ENCODE measurements at regions not wholly inside any gene's neighbourhood (a gene's known extent, or its start where the extent isn't known, plus 50 kb on each side); places are given as distances from the start of the nearest gene placed in this dataset.
"Not testable (repeated sequence)": the region's sequence is repeated elsewhere in the genome, so short reads cannot be mapped to it uniquely, and the experiment has no call there.

- TF ChIP-seq CTCF (conservative IDR thresholded peaks at IDR 0.05; ENCODE audit: low read length) = no peak
- H3K4me3 ChIP-seq (ENCODE audit: low read length) = no peak overlapping the region
- no peak for DNase-seq (ENCODE audit: low read depth)
These were observed 102.0 kb upstream of the HEY2 start for GRCh38 chr6:125647391-125647790.

DNA sequence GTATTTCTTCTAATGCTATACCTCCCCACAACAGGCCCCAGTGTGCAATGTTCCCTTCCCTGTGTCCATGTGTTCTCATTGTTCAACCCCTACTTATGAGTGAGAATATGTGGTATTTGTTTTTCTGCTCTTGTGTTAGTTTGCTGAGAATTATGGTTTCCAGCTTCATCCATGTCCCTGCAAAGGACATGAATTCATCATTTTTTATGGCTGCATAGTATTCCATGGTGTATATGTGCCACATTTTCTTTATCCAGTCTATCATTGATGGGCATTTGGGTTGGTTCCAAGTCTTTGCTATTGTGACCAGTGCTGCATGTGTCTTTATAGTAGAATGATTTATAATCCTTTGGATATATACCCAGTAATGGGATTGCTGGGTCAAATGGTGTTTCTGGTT is 95.7 kb upstream of the HEY2 start:
- DNase-seq (ENCODE audit: low read depth); H3K4me3 ChIP-seq (ENCODE audit: low read length): not testable (repeated sequence)

DNA sequence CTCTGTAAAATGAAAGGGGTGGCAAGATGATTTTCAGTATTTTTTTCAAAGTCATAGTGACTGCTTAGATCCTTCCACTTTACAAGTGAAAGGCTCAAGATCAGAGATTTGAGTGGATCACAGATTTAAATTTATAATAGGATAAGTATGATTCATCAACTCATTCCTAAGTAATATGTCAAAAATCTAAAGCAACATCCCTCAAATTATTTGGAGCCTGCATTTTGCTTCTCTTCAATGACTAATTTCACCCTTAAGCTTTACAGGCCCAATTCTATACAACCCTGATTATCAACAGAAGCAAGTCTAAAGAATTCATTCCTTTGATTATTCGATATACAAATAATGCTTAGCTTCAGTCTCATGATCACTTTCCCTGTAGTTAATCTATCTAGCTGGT is 93.9 kb upstream of the HEY2 start:
- H3K4me3 ChIP-seq (ENCODE audit: low read length) = no peak overlapping the region
- DNase-seq (ENCODE audit: low read depth) = no peak
- no peak for TF ChIP-seq CTCF (conservative IDR thresholded peaks at IDR 0.05; ENCODE audit: low read length)

- DNase-seq (ENCODE audit: low read depth) = no peak
- no peak overlapping the region for H3K4me3 ChIP-seq (ENCODE audit: low read length)
- no peak for TF ChIP-seq CTCF (conservative IDR thresholded peaks at IDR 0.05; ENCODE audit: low read length)
These were observed 93.1 kb upstream of the HEY2 start for GRCh38 chr6:125656287-125656870.

- DNase-seq (ENCODE audit: low read depth) = no peak
- TF ChIP-seq CTCF (conservative IDR thresholded peaks at IDR 0.05; ENCODE audit: low read length) = no peak
- no peak overlapping the region for H3K4me3 ChIP-seq (ENCODE audit: low read length)
These were observed 91.3 kb upstream of the HEY2 start for GRCh38 chr6:125658136-125658535.

GRCh38 chr6:125658759-125659431 is 90.5 kb upstream of the HEY2 start:
- TF ChIP-seq CTCF (conservative IDR thresholded peaks at IDR 0.05; ENCODE audit: low read length) = no peak
- peak; percentile 61 for DNase-seq (ENCODE audit: low read depth)
- no peak overlapping the region for H3K4me3 ChIP-seq (ENCODE audit: low read length)

DNA sequence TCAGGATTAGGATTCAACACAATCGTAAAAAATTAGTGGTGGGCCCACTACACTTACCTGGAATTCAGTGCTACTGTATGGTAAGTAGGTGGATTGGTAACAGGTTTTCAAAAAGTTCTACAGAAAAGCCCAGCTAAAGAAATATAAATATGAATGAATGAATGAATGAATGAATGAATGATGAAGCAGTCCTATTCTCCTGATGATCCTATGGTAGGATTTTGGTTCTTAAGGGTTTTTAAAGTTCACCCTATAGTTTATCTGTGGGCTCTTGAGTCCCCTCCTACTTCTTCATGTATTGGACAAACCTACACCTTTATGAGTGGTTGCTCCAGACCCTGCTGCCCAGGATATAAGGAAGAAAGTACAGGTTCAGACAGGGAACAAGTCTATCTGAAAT is 89.5 kb upstream of the HEY2 start:
- no peak for DNase-seq (ENCODE audit: low read depth)
- no peak overlapping the region for H3K4me3 ChIP-seq (ENCODE audit: low read length)
- no peak for TF ChIP-seq CTCF (conservative IDR thresholded peaks at IDR 0.05; ENCODE audit: low read length)
